OCI-LY7 (cell line): ENCODE measurements at regions not wholly inside any gene's neighbourhood (a gene's known extent, or its start where the extent isn't known, plus 50 kb on each side); places are given as distances from the start of the nearest gene placed in this dataset.
"Not testable (repeated sequence)": the region's sequence is repeated elsewhere in the genome, so short reads cannot be mapped to it uniquely, and the experiment has no call there.

Experiments
- BruUV-seq: library from RNA; stranded (reverse); fragments of 400-500 nt; replicated peaks from 2 replicates; lab custom pipeline; 2021; lab: Mats Ljungman, UMichigan
- CTCF ChIA-PET: fragments of 300-600 bp; sonication (Branson Sonifier 250); formaldehyde crosslinking; loops from one replicate; lab custom pipeline; 2022; ENCODE audit warnings: antibody characterized with exemption; ENCODE audit not compliant: unreplicated experiment; lab: Charles Lee
- POLR2A ChIA-PET: fragments of 300-600 bp; sonication (Branson Sonifier 250); formaldehyde crosslinking; loops from one replicate; lab custom pipeline; 2022; ENCODE audit warnings: antibody characterized with exemption; lab: Charles Lee
- DNase-seq: peaks from one replicate; pipeline ENCODE4 v3.0.0-alpha.2; 2015; ENCODE audit warnings: low spot score
- H2AFZ ChIP-seq: fragments of 200-600 bp; sonication (generic), shearing (Covaris generic); 2 replicates; pipeline ENCODE4 v1.6.1; 2014; ENCODE audit warnings: mild to moderate bottlenecking, antibody characterized with exemption, low read length, moderate library complexity
- H3K27ac ChIP-seq: fragments of 200-600 bp; sonication (generic); 2 replicates; pipeline ENCODE4 v1.5.1; 2014; ENCODE audit warnings: mixed run types, low read depth, mild to moderate bottlenecking, moderate library complexity, low read length, inconsistent platforms; ENCODE audit not compliant: poor library complexity, severe bottlenecking
- H3K36me3 ChIP-seq: fragments of 200-600 bp; sonication (generic); 2 replicates; pipeline ENCODE4 v1.6.1; 2014; ENCODE audit warnings: mild to moderate bottlenecking, antibody characterized with exemption, low read length, moderate library complexity, mixed read lengths; ENCODE audit not compliant: insufficient read depth
- H3K4me1 ChIP-seq: fragments of 200-600 bp; sonication (generic); 2 replicates; pipeline ENCODE4 v1.5.1; 2014; ENCODE audit warnings: mild to moderate bottlenecking, low read length; ENCODE audit not compliant: insufficient read depth, poor library complexity, severe bottlenecking
- H3K4me2 ChIP-seq: fragments of 200-600 bp; sonication (generic); 2 replicates; pipeline ENCODE4 v1.6.1; 2014; ENCODE audit warnings: mild to moderate bottlenecking, low read length
- H3K4me3 ChIP-seq: fragments of 200-600 bp; sonication (generic); 2 replicates; pipeline ENCODE4 v1.5.1; 2014; ENCODE audit warnings: mild to moderate bottlenecking, low read depth, low read length; ENCODE audit not compliant: poor library complexity, severe bottlenecking
- H3K79me2 ChIP-seq: fragments of 200-600 bp; sonication (generic); 2 replicates; pipeline ENCODE4 v1.6.1; 2016; ENCODE audit warnings: low read depth, mild to moderate bottlenecking, low read length, moderate library complexity, mixed read lengths; ENCODE audit not compliant: insufficient read depth
- H3K9me2 ChIP-seq: fragments of 200-600 bp; sonication (generic); 2 replicates; pipeline ENCODE4 v1.6.1; 2016; ENCODE audit warnings: mild to moderate bottlenecking, low read length, mixed read lengths; ENCODE audit not compliant: insufficient read depth
- H3K9me3 ChIP-seq: fragments of 200-600 bp; sonication (generic); 2 replicates; pipeline ENCODE4 v1.6.1; 2014; ENCODE audit warnings: mild to moderate bottlenecking, mixed run types, low read length, mixed read lengths
- H4K20me1 ChIP-seq: fragments of 200-600 bp; sonication (generic); 2 replicates; pipeline ENCODE4 v1.6.1; 2014; ENCODE audit warnings: mild to moderate bottlenecking, antibody characterized with exemption, low read length, moderate library complexity, mixed read lengths; ENCODE audit not compliant: insufficient read depth
- EZH2phosphoT487 ChIP-seq: fragments of 200-600 bp; sonication (generic); IDR thresholded peaks from 2 replicates; pipeline ENCODE4 v1.6.1; 2018; ENCODE audit warnings: low read depth, borderline replicate concordance, mild to moderate bottlenecking, mixed run types, antibody characterized with exemption, low read length, moderate library complexity, mixed read lengths
- intact Hi-C: fragments of 100-400 bp; cut with micrococcal nuclease; formaldehyde crosslinking; loops from one replicate; pipeline ENCODE4 v1.10.0; 2022; ENCODE audit not compliant: unreplicated experiment
- TF ChIP-seq, protein P1 (sequence below): fragments of 200-600 bp; sonication (generic); conservative IDR thresholded peaks from 2 replicates; pipeline ENCODE4 v1.5.1; 2014; ENCODE audit warnings: mild to moderate bottlenecking, antibody characterized with exemption, low read length, moderate library complexity, mixed read lengths

DNA sequence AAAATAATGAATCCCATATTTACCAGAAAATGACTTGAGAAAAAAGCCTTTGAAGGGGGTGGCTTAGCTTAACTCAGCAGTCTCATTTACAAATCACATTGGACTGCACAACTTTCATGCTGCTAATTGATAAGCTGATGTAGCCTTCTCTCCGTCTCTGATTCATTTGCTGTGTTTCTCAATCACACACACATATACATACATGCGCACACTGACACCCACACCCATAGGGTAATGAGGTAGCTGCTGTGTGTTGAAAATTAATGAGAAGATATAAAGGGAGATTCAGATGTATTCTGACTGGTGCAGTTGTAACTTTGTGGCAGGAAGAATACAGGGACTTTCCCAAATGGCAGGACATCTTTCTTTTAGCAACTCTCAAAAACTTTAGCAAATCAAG is 141.9 kb upstream of the GCFC2 start:
- POLR2A ChIA-PET: interaction anchor here (1.0 kb wide), 1 partner anchor 12 kb away, joined by 6 read pairs; no protein-coding TSS in a partner anchor
- H3K9me3 ChIP-seq: no peaks in the 10 kb centered on the region
- no TSS peak for BruUV-seq

DNA sequence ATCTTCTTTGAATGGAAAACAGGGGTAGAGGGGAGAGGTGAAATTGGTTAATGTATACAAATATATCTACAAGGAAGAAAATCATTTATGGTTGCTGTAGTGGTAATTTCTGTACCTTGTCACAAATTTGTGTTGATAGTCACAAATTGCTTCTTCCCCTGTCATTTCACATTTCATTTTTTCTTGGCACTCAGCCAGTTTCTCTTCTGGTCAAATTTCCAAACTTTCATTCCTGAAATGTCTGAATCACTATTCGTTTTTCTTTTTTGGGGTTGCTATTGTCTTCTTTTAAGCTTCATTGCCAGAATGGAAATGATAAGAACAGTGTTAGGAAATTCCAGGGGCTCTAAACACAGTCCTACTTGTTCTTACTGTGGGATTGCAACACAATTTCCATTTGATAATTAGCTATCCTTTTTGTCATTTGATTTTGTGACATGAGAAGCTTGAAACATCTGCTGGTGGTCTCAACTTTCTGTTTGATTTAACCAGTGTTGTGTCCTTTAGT is 136.0 kb upstream of the GCFC2 start:
- DNase-seq: no peak
- no peak overlapping the region for H3K27ac ChIP-seq
- no peaks in the 10 kb centered on the region for H3K4me1 ChIP-seq
- no peaks in the 10 kb centered on the region for H4K20me1 ChIP-seq
- H2AFZ ChIP-seq: no peak overlapping the region
- intact Hi-C loops: no loop called here
- no peaks in the 10 kb centered on the region for H3K36me3 ChIP-seq
- no TSS peak for BruUV-seq
- ChIA-PET CTCF (no interaction called here), POLR2A (no interaction called here)
- no peaks in the 10 kb centered on the region for H3K9me3 ChIP-seq
- no peak overlapping the region for H3K4me2 ChIP-seq
- TF ChIP-seq, protein P1, sequence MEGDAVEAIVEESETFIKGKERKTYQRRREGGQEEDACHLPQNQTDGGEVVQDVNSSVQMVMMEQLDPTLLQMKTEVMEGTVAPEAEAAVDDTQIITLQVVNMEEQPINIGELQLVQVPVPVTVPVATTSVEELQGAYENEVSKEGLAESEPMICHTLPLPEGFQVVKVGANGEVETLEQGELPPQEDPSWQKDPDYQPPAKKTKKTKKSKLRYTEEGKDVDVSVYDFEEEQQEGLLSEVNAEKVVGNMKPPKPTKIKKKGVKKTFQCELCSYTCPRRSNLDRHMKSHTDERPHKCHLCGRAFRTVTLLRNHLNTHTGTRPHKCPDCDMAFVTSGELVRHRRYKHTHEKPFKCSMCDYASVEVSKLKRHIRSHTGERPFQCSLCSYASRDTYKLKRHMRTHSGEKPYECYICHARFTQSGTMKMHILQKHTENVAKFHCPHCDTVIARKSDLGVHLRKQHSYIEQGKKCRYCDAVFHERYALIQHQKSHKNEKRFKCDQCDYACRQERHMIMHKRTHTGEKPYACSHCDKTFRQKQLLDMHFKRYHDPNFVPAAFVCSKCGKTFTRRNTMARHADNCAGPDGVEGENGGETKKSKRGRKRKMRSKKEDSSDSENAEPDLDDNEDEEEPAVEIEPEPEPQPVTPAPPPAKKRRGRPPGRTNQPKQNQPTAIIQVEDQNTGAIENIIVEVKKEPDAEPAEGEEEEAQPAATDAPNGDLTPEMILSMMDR: no peak
- TF ChIP-seq EZH2phosphoT487: no peak
- no peaks in the 10 kb centered on the region for H3K79me2 ChIP-seq
- no peak overlapping the region for H3K4me3 ChIP-seq
- H3K9me2 ChIP-seq: no peaks in the 10 kb centered on the region

More for the DNA sequence above, 141.9 kb upstream of the GCFC2 start:
- TF ChIP-seq EZH2phosphoT487: no peak
- TF ChIP-seq, protein P1: no peak
- Histone ChIP-seq H2AFZ (no peak overlapping the region), H4K20me1 (no peaks in the 10 kb centered on the region), H3K36me3 (no peaks in the 10 kb centered on the region), H3K4me2 (no peak overlapping the region), H3K9me2 (no peaks in the 10 kb centered on the region), H3K4me1 (no peaks in the 10 kb centered on the region), H3K4me3 (no peak overlapping the region), H3K79me2 (no peaks in the 10 kb centered on the region), H3K27ac (no peak overlapping the region)
- intact Hi-C loops: no loop called here
- DNase-seq: no peak
- CTCF ChIA-PET: no interaction called here

DNA sequence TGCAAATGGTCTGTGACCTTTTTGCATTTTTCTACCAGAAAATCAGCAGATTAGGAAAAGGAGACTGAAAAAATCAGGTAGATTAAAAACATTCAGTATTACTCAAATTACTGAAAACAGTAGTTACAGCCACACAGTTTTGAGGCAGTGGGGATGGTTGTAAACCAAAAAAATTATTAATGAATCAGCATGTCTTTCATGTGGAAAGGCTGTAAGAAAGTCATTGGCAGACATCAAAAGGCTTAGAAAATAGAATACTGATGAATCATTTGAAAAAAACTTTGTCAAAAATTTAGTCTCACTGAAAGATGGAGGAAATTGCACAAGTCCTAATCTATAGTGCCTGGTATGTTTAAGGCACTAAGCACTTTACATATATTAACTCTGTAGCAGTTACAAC is 133.9 kb upstream of the GCFC2 start:
- Histone ChIP-seq H3K79me2 (no peaks in the 10 kb centered on the region), H2AFZ (no peak overlapping the region), H3K27ac (no peak overlapping the region), H4K20me1 (no peaks in the 10 kb centered on the region), H3K9me3 (no peaks in the 10 kb centered on the region), H3K36me3 (no peaks in the 10 kb centered on the region), H3K4me2 (no peak overlapping the region), H3K4me3 (no peak overlapping the region), H3K4me1 (no peaks in the 10 kb centered on the region), H3K9me2 (no peaks in the 10 kb centered on the region)
- TF ChIP-seq, protein P1: no peak
- no peak for TF ChIP-seq EZH2phosphoT487
- DNase-seq: no peak
- intact Hi-C loops: no loop called here
- POLR2A ChIA-PET: no interaction called here
- CTCF ChIA-PET: no interaction called here
- BruUV-seq: no TSS peak

DNA sequence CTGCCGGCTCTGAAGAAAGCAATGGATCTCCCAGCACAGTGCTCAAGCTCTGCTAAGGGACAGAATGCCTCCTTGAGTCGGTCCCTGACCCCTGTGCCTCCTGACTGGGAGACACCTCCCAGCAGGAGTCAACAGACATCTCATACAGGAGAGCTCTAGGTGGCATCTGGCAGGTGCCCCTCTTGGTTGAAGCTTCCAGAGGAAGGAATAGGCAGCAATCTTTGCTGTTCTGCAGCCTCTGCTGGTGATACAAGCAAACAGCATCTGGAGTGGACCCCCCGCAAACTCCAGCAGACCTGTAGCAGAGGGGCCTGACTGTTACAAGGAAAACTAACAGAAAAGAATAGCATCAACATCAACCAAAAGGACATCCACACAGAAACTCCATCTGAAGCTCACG is 123.9 kb upstream of the GCFC2 start:
- H4K20me1 ChIP-seq, BruUV-seq, CTCF ChIA-PET, DNase-seq, H3K4me2 ChIP-seq, H3K36me3 ChIP-seq, H3K4me3 ChIP-seq, H2AFZ ChIP-seq, H3K4me1 ChIP-seq, H3K9me3 ChIP-seq, H3K9me2 ChIP-seq, H3K79me2 ChIP-seq, POLR2A ChIA-PET, intact Hi-C loops, H3K27ac ChIP-seq: not testable (repeated sequence)
